ENCODE measurements at regions not wholly inside any gene's neighbourhood (a gene's known extent, or its start where the extent isn't known, plus 50 kb on each side); places are given as distances from the start of the nearest gene placed in this dataset.

DNA sequence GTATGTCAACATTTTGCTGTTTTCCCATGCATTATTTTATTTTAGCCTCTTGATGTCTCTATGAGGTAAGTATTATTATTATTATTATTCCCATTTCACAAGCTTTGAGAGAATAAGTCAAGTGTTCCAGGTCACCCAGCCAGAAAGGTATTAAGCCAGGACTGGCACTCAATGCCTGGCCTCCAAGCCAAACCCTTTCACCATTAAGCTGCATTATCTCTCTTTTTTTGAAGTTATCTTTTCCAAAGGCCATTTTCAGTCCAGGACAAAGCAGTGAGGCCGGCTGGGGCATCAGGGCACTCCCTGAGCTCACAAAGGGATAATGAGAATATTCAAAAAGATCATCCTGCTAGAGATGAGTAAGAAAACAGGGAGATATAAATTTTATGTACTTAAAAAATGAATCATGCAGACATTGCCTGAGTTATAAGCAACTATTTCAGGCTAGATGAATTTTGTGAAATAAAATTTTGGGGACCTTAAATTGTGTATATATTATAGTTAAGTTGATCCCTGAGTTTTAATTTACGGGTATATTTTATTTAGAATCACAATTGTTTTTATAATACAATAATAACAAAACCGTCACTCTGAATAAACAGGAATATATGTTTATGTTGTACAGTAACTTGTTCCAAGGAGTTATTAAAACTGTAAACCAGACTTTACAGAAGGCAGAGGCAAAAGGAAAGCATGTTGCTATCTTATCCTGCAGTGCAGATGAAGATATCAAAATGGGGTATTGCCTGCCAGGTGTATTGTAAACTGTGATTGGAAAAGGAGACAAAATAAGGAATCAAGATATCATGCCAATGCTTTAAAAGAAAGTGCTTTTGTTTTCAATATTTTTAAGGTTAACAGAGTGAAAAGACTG, 51.3 kb upstream of the CAV2 start:
- Histone ChIP-seq H3K4me3 (no peak overlapping the region), H3K27me3 (no peaks in the 10 kb centered on the region), H3K27ac (replicated peaks in 1 of 4) (peak overlapping the region; percentile 54 to 75 (median 65)), H3K36me3 (no peaks in the 10 kb centered on the region), H3K9me3 (no peaks in the 10 kb centered on the region), H3K4me1 (peaks cover 14 to 56% (median 45%) of the 10 kb centered on the region in 4 donors)
- WGBS: 38% methylated on average over 3 of the region's 3 CpGs
- TF ChIP-seq, protein P1, sequence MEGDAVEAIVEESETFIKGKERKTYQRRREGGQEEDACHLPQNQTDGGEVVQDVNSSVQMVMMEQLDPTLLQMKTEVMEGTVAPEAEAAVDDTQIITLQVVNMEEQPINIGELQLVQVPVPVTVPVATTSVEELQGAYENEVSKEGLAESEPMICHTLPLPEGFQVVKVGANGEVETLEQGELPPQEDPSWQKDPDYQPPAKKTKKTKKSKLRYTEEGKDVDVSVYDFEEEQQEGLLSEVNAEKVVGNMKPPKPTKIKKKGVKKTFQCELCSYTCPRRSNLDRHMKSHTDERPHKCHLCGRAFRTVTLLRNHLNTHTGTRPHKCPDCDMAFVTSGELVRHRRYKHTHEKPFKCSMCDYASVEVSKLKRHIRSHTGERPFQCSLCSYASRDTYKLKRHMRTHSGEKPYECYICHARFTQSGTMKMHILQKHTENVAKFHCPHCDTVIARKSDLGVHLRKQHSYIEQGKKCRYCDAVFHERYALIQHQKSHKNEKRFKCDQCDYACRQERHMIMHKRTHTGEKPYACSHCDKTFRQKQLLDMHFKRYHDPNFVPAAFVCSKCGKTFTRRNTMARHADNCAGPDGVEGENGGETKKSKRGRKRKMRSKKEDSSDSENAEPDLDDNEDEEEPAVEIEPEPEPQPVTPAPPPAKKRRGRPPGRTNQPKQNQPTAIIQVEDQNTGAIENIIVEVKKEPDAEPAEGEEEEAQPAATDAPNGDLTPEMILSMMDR (IDR thresholded peaks at IDR 0.05): no peak
- no peak for TF ChIP-seq POLR2A (IDR thresholded peaks at IDR 0.05; ENCODE audit: low read depth)
- no peak for TF ChIP-seq EP300 (IDR thresholded peaks at IDR 0.05)
- TF ChIP-seq POLR2AphosphoS5 (IDR thresholded peaks at IDR 0.05): no peak
- intact Hi-C loops (cut with DNase I): loop anchor here (5.0 kb wide), 3 partner anchors 49 to 176 kb away; partner anchors contain the start of genes CAV1 and CAV2
- DNase-seq (ENCODE audit: extremely low spot score): no peak

DNA sequence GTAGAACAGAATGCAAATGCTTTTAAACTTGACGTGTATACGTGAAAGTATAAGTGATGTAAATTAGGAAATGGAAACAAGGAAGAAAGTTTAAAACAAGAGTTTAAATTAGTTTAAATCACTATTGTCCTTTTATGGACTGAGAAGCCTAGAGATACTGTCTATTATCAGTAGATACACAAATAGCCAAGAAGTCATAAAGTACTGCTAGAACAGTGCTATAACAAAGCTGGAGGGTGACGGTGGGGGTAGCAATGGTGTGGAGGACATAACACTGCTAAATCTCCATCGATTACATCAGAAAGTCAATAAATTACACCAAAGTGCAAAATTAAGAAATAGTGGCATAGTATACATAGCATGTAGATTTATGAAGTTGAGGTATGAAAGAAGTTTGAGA, 50.1 kb upstream of the CAV2 start:
- peak overlapping the region; percentile 54 to 75 (median 68) for H3K27ac ChIP-seq (replicated peaks in 1 of 4)
- intact Hi-C loops (cut with DNase I): loop anchor here (5.0 kb wide), 3 partner anchors 48 to 177 kb away; partner anchors contain the start of genes CAV1 and CAV2
- WGBS: 88% methylated on average over 4 of the region's 4 CpGs
- DNase-seq (ENCODE audit: extremely low spot score): no peak
- no peak overlapping the region for H3K4me3 ChIP-seq
- H3K36me3 ChIP-seq: no peaks in the 10 kb centered on the region
- peaks cover 14 to 51% (median 39%) of the 10 kb centered on the region in 4 donors for H3K4me1 ChIP-seq
- H3K9me3 ChIP-seq: no peaks in the 10 kb centered on the region
- no peak for TF ChIP-seq EP300 (IDR thresholded peaks at IDR 0.05)
- no peak for TF ChIP-seq POLR2A (IDR thresholded peaks at IDR 0.05; ENCODE audit: low read depth)
- TF ChIP-seq, protein P1 (IDR thresholded peaks at IDR 0.05): no peak
- no peak for TF ChIP-seq POLR2AphosphoS5 (IDR thresholded peaks at IDR 0.05)
- H3K27me3 ChIP-seq: no peaks in the 10 kb centered on the region

Small RNA genes in the stretch of these regions (small RNA-seq; reads per million reads assigned to genes)
- gene RF00017: 0 reads per million in 3 donors

Data from esophagus muscularis mucosa (tissue), 4 donors.